Hematopoietic multipotent progenitor cell treated with erythropoietin and hydrocortisone succinate and interleukin-3 and kit ligand, for 17 days (in vitro differentiated cells): ENCODE measurements at regions not wholly inside any gene's neighbourhood (a gene's known extent, or its start where the extent isn't known, plus 50 kb on each side); places are given as distances from the start of the nearest gene placed in this dataset.

Experiments
- DNase-seq: peaks from one replicate; pipeline ENCODE4 v3.0.0-alpha.2; 2015; ENCODE audit warnings: low spot score

GRCh38 chr6:1482381-1483166, 93.2 kb downstream of the FOXF2 start:
- DNase-seq: no peak

DNA sequence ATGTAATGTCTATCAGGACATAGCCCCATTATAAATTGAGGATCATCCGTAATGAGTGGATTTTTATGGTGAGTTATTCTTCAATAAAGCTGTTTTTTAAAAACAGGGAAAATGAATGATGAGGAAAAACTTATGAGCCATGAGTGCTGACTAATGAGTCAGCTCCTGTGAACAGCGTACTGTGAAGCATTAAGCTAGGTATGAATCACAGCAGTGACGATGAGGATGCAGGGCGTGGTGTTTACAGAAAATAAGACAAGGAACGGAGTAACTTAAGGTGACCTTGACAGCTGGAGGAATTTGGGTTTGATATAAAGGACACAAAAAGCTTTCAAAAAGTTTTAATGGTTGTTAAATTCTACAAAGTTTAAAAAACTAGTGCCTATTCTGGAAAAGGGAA, 96.3 kb downstream of the FOXF2 start:
- no peak for DNase-seq

DNA sequence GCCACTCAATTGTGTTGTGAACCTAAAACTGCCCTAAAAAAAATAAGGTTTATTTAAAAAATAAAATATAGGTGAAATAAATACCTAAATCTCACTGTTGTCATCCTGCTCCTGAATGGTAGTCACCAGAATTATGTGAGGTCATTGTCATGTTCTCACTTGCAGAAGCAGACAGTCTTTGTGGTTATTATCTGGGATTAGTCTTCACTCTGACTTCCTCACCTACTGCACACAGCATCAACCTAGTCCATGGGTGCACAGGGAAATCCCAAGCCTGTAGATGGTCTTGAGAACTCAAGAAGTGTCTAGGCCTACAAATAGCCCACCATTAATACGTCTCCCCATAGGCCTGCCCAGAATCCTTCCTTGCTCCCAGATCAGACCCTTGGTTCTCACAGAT, 97.0 kb downstream of the FOXF2 start:
- DNase-seq: no peak

DNA sequence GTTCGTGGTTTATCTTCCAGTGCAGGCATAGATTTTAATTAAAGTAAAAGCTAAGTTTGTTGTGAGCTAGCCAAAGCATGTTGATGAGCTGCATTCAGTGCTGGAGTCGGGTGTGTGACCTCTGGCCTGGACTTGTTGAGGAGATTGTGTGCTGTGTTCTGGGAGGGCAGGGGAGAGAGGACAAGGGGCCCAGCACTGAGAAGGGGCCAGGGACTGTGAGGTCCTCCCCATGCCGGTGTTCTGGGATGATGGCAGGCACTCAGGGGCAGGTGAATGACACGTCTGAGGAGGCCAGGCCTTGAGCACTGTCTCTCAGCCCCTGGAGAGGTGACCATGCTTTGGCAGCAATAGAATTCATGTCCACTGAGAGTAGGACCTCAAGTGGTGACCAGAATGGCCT, 97.9 kb downstream of the FOXF2 start:
- no peak for DNase-seq

DNA sequence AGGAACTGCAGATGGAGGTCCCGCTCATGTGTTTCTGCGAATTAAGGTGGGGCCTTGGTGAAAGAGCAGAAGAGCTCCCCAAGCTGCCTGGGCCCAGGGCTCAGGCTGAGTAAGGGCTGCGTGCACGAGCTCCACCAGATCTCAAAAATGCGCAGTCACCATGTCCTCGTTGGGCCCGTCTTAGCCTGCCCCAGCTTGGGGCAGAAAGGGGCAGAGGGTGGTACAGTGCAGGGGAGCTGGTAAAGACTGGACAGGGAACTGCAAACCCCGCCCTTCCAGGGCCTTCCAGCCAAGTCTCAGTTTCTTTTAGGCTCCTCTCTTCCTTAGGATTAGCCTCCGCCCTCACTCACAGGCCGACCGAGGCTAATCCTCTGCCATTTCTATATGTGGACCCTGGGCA, 101.6 kb downstream of the FOXF2 start:
- DNase-seq: no peak

- no peak for DNase-seq
Measured at GRCh38 chr6:1491591-1492319, 102.4 kb downstream of the FOXF2 start.

- no peak for DNase-seq
Measured at GRCh38 chr6:1494671-1495070, 105.3 kb downstream of the FOXF2 start.

DNA sequence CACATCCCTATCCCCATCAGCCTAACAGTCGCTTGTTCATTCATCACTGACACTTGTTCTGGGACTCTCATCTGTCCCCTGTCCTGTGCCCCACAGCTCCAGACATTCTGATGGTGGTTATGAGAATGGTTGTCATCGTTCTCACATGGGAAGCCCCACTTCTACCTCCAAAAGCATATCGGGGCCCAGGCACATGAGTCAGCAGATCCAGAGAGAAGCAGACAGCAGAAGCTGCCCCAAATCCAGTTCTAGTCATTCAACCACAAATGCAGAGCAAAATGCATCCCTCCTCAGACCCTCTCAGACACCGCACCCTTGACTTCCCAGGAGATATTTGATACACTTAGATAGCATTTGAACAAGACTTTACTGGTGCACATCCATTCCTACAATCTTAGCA, 106.0 kb downstream of the FOXF2 start:
- no peak for DNase-seq

DNA sequence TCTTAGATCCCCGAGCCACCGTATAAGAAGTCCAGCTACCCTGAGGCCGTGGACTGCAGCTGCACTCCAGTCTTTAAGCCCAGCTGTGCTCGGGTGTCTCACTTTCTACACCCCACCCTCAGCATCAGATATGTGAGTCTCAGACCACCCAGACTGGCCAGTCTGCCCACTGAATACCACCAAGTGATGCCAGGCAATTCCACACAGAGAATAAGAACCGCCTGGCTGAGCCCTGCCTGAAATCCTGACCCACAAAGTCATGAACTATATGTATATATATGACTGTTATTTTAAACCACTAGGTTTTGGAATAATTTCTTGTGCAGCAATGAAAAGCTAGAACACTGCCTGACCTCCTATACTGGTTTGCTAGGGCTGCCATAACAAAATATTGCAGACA, 106.7 kb downstream of the FOXF2 start:
- DNase-seq: no peak

DNA sequence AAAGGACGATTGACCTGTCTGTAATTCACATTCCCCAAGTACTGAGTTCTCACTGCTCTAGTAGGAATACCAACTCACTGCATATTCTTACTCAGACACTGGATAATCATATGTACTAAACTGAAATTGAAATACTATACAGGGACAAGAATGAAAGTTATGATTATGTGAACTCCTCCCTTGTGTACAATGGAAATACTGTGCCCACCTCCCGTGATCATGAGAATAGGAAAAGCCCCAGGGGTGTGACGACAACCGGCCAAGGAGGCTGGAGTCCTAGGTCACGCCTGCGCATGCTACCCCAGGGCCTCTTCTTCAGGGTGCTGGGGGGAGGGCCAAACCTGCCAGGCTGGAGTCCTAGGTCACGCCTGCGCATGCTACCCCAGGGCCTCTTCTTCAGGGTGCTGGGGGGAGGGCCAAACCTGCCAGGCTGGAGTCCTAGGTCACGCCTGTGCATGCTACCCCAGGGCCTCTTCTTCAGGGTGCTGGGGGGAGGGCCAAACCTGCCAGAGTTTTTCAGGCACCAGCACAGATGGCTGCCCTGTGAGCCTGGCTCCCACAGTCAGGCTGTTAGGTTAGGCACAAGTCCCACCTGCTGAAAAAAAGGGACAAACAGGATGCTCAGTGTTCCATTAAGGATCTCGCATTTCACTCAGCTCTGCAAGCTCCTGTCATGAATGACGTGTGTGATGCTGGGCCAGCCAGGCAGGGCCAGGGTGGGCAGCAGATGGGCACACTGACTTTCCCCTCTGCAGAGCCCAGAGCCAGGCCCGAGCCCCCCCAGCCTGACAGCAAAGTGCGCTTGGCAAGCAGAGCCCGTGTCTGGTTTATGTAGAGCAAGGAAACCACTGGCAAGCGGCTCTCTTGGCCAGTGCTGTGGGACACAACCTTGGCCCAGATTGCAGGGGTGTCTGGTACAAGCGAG, 107.7 kb downstream of the FOXF2 start:
- DNase-seq: no peak

DNA sequence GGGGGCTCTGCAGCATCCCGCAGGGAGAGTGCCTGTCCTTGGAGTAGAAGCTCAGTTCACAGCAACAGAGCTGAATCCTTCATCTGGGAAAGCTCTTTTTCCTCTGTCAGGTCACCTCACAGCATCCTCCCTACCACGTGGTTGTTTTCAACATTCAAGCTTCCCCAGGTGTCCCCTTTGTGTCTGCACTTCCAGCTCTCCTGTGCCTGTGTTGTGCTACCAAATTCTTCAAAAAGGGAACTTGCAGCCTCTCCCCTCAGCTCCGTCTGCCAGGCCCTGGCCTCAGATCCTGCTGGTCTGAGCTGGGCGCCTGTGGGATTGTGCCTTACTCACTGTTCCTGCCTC, 108.4 kb downstream of the FOXF2 start:
- no peak for DNase-seq

- no peak for DNase-seq
Measured at GRCh38 chr6:1498491-1499113, 109.2 kb downstream of the FOXF2 start.

GRCh38 chr6:1499777-1500176, 109.9 kb upstream of the FOXC1 start:
- no peak for DNase-seq

- no peak for DNase-seq
Measured at GRCh38 chr6:1500913-1501312, 108.8 kb upstream of the FOXC1 start.

DNA sequence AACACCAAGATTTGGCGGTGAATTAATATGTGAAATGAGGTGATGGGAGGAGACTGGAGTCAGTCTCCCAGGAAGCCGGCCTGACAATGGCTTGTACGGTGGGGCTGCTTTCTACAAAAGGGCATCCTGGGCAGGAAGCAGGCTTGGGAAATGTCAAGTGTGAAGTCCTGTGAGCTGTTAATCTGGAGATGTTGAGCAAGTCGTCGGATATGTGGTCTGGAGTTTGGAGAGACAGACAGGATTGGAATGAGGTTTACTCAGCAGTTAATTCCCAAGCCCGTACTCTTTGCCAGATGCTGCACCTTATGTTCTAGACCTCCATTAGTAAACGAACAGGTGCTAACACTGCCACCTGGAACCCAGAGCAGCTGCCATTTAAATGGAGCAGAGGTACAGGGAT, 107.7 kb upstream of the FOXC1 start:
- DNase-seq: no peak

GRCh38 chr6:1503811-1504210, 105.9 kb upstream of the FOXC1 start:
- no peak for DNase-seq

GRCh38 chr6:1504465-1504864, 105.2 kb upstream of the FOXC1 start:
- DNase-seq: no peak

DNA sequence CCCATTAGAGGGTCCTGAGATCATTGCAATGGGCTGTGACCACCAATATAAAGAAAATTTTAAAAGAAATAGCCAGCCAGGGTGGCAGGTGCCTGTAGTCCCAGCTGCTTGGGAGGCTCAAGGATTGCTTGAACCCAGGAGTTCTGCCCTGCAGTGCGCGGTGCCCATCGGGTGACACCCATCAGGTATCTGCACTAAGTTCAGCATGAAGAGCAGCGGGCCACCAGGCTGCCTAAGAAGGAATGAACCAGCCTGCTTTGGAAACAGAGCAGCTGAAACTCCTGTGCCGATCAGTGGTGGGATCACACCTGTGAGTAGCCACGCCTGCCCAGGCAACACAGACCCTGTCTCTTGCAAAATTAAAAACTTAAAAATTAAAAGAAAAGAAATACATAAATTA, 102.5 kb upstream of the FOXC1 start:
- DNase-seq: no peak

DNA sequence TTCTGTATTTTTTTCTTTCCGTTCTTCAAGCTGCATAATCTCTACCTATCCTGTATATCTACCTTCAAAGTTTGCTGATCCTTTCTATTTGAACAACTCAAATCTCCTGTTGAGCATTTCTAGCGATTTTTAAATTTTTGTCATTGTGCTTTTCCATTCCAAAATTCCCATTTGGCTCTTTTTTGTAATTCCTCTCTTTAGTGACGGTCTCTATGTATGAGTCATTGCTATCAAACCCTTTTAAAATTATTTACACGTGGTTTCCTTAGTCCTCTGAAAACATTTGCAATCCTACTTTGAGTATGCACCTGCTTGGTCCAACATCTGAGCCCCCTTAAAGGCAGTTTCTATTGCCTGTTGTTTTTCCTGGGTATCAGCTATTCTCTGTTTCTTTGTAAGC, 100.5 kb upstream of the FOXC1 start:
- DNase-seq: no peak

GRCh38 chr6:1510239-1510638, 99.5 kb upstream of the FOXC1 start:
- no peak for DNase-seq

GRCh38 chr6:1513215-1513780, 96.4 kb upstream of the FOXC1 start:
- no peak for DNase-seq

DNA sequence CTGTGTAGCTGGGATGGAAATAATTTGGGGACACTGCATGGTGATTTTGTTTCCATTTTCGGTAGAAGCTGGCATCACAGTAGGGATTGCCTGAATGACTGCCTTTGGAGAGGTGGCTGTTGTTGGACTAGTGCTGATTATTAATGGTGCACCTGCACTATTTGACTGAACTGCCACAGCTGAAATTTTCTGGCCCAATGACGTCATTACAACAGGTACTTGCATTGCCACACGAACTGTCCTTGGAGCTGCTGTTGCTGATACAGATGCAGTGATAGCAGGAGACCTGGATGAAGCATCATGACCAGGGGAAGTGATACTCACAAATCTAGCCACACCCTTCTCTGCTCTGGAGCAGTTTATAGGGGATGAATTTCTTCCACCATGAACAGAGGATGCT, 95.6 kb upstream of the FOXC1 start:
- DNase-seq: no peak
